GM18517 (cell line): ENCODE measurements at regions not wholly inside any gene's neighbourhood (a gene's known extent, or its start where the extent isn't known, plus 50 kb on each side); places are given as distances from the start of the nearest gene placed in this dataset.

Source experiments
- ATAC-seq: cut with Tn5 transposase; IDR thresholded peaks from one replicate; pipeline ENCODE4 v1.9.1; 2021; ENCODE audit warnings: mild to moderate bottlenecking, moderate library complexity; ENCODE audit not compliant: unreplicated experiment

- ATAC-seq, result no peak
These were observed 61.6 kb upstream of the PPARA start for GRCh38 chr22:46088541-46089311.

DNA sequence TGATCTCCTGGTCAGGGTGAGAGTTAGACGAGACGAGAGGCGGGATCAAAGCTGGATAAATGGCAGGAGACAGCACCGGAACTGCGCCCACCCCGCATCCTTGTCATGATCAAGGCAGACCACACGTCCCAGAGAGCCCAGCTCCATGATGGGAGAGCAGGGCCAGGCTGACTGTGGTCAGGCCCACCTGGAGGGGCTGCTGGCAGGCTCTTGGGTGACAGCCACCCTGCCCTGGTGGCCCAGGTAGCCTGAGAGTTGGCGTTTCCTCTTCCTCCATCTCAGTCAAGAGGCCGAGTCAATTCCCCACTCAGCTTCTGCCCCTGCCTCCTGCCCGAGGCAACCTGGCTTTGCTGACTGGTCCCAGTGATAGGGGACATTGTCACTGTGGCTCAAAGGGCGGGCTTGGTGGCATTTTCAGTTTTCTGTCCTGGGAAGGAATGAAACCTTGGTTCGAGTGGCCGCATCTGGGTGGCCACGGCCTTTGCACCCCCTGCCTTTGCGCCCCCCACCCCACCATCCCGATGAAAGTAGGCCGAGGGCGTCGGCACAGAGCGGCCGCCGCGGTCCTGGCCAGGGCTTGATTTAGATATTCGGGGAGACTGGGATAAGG is 60.8 kb upstream of the PPARA start:
- no peak for ATAC-seq

GRCh38 chr22:46090036-46090591 is 60.2 kb upstream of the PPARA start:
- no peak for ATAC-seq

DNA sequence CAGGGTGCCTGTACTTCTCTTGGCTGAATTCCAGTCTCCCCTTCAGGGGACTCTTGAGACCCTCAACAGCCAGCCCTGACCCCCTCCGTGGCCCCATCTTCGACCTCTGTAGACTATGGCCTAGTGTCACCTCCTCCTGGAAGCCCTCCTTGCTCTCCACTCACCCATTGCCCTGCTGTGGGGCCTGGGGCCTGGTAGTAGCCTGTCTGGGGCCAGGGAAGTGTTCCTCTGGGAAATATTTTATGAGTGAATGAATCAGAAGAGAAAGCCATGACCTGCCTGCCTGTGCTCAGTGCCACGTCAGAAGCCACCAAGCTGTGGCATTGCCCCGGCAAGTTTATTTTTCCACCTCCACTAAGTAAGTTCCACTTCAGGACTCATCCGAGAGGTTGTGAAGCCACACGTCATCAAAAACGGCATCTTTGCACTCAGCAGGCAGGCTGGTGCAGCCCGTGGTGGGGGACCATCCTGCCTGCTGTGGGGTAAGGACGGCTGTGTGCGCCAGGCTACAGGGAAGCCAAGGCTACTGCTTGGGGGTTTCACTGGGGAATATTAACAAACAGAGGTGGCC is 59.6 kb upstream of the PPARA start:
- ATAC-seq, result no peak

GRCh38 chr22:46091277-46091977 is 58.9 kb upstream of the PPARA start:
- ATAC-seq, result no peak

DNA sequence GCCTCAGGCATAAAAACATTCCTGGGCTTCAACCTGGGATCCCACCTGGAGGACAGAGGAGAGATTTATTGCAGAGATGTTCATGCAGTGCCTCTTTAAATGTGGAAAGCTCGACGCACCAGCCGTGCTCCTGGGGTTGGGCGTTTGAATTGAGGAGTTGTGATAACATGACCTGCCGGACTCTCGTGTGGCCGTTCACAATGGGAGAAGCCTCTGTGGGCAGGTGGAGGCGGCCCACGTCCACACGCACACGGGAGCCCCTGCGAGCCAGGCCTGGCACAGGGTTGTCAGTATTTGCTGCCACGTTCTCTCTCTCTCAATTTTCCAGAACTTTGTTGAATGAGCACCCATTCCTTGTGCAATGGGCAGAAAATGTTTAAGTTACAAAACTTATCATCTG is 58.3 kb upstream of the PPARA start:
- no peak for ATAC-seq

- no peak for ATAC-seq
These were observed 57.5 kb upstream of the PPARA start for GRCh38 chr22:46092670-46093410.

DNA sequence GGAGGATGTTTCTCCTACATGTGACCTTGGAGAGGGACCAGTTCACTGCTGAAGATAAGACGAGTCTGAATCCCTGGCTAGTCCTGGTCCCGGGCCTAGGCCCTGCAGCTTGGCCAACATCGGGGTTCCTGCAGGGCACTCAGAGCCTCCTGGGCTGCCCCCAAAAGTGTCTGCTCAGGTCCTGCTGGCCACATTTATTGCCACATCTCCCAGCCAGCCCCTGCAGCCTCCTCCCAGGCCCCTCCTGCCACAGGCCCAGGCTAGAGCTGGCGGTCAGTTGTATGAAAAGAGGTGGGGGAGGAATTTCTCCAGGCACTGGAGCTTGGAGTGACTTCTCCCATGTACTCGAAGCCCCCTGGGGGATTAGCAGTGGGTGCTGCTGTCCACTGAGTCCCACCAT is 56.5 kb upstream of the PPARA start:
- ATAC-seq, result no peak

- no peak for ATAC-seq
These were observed 55.6 kb upstream of the PPARA start for GRCh38 chr22:46094676-46095075.

DNA sequence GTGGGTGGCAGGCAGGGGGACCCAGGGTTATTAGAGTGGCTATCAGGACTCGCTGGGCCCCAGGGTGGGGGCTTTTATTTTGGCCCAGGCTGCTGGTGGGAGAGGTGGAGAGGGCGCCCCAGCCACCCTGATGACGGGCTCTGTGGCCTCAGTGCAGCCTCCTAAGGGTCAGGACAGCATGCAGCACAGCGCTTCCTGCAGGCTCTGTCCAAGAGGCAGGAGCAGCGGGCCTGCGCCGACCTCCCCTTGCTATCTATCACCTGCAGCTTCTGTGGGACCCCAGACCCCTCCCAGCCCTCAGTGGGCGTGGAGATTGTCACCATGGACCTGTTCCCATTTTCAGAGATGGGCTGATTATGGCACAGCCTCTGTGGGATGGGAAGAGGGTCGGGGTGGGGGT is 54.3 kb upstream of the PPARA start:
- ATAC-seq, result no peak

DNA sequence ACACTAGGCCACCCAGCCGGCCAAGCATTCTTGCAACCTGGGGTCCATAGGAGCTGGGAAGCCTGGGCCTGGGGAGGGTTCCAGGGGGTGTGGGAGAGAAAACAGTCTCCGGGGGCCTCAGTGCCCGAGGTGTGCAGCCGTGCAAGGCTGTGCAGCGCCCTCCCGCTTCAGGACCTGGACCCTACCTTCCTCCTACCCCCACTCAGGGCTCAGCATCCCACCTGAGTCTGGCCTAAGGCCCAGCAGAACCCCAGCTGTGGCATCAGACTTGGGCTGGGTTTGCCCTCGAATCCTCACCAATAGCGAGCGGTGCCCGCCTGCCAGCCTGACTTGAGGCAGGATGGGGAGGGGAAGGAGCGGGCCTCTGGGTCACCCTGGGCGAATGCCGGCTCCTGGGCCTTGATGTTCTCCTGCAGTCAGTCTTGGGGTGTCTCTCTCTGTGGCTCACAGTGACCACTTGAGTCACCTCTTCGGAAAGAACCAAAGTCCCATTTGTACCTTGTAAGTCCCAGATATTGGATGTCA is 53.6 kb upstream of the PPARA start:
- ATAC-seq, result no peak

DNA sequence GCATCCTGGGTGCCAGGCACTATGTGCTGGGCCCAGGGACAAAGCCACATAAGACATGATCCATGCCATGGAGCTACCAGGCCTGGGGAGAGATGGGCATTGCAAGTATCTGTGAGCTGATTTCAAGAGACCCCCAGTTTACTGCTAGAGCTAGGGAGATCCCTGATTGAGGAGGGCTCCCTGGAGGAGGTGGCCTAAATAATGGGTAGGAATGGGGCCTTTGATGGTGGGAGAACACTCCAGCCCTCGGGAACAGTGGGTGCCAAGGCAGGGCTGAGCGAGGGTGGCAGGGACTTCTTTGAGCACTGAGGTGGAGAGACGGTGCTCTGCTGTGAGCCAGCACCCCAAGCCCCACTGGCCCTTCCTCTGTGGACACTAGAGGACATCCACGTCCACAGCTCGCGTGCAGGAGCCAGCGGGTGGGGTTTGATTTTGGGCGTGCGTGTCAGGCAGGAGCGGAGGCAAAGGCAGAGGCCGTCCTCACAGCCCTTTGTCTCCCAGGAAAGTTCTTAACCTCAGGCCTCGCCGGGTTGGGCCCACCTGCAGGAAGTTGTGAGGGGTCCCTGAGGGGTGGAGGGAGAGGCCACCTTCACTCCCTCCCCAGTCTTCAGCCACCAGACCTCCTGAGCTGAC is 52.9 kb upstream of the PPARA start:
- ATAC-seq, result no peak

- ATAC-seq, result no peak
These were observed 51.5 kb upstream of the PPARA start for GRCh38 chr22:46098525-46099475.

- ATAC-seq, result no peak
These were observed 50.6 kb upstream of the PPARA start for GRCh38 chr22:46099740-46100139.

GRCh38 chr22:46100401-46101105 is 49.8 kb upstream of the PPARA start:
- ATAC-seq, result no peak
